ENCODE measurements at regions not wholly inside any gene's neighbourhood (a gene's known extent, or its start where the extent isn't known, plus 50 kb on each side); places are given as distances from the start of the nearest gene placed in this dataset.

DNA sequence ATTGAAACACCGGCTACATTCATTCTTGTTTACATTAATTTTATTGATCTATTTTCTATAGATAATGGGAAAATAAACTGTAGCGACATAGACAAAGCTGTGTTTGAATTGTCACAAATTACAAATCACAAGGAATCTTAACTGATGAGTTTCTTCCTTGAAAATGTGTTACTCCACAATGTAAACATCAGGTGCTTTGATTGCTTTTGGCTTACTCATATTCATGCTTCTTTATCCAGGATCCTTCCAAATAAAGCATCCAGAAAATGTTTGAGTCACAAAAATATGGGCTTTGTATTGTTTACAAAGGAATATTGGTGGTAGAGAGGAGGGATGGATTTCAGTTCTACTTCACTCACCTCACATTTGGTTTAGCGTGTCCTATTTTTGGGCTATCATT, 64.0 kb downstream of the BMP2 start:
- H3K27ac ChIP-seq = no peak overlapping the region
- TF ChIP-seq CTCF (conservative IDR thresholded peaks at IDR 0.05) = no peak

DNA sequence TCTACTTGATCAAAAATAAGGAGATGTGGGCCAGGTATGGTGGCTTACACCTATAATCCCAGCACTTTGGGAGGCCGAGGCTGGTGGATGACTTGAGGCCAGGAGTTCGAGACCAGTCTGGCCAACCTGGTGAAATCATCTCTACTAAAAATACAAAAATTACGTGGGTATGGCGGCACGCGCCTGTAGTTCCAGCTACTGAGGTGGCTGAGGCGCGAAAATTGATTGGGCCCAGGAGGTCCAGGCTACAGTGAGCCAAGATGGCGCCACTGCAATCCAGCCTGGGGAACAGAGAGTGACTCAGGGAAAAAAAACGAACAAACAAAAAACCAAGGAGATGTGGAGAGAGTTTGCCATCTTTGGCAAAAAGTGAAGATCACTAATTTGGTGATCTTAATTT, 65.3 kb downstream of the BMP2 start:
- H3K27ac ChIP-seq = no peak overlapping the region
- TF ChIP-seq CTCF (conservative IDR thresholded peaks at IDR 0.05) = no peak

DNA sequence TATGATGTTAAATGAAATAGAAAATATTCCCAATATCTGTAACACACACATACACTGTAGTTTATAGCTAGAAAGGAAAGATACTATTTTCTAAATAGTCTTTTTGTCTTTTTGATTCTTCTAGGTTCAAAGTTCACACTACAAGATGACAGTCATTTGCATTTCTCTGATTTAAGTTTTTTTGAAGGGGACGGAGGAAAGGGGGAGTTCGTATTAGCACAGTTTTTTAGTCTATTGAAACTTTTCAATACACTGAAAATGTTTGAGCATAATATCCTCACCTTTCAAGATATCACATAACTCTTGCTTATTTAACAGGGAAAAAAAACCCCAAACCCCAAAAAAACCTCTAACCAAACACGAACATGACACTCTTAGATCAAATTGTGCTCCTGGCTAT, 68.1 kb downstream of the BMP2 start:
- TF ChIP-seq CTCF (conservative IDR thresholded peaks at IDR 0.05) = no peak
- H3K27ac ChIP-seq = no peak overlapping the region

- TF ChIP-seq CTCF (conservative IDR thresholded peaks at IDR 0.05) = no peak
- H3K27ac ChIP-seq = no peak overlapping the region
Measured at GRCh38 chr20:6836821-6837374, 69.4 kb downstream of the BMP2 start.

- TF ChIP-seq CTCF (conservative IDR thresholded peaks at IDR 0.05) = no peak
- no peak overlapping the region for H3K27ac ChIP-seq
Measured at GRCh38 chr20:6837730-6838129, 70.2 kb downstream of the BMP2 start.

GRCh38 chr20:6838181-6838826, 70.8 kb downstream of the BMP2 start:
- no peak for TF ChIP-seq CTCF (conservative IDR thresholded peaks at IDR 0.05)
- H3K27ac ChIP-seq = no peak overlapping the region

GRCh38 chr20:6841128-6841527, 73.6 kb downstream of the BMP2 start:
- TF ChIP-seq CTCF (conservative IDR thresholded peaks at IDR 0.05) = no peak
- H3K27ac ChIP-seq = no peak overlapping the region
